Suprapubic skin (tissue), 4 donors: ENCODE measurements at regions not wholly inside any gene's neighbourhood (a gene's known extent, or its start where the extent isn't known, plus 50 kb on each side); places are given as distances from the start of the nearest gene placed in this dataset.

ENCODE experiments used
- DNase-seq, 2 donors: peaks; one replicate each; pipeline ENCODE4 v3.0.0-alpha.2; 2019; ENCODE audit warnings: low spot score in 2 of 2
- H3K27ac ChIP-seq: fragments of 200-600 bp; sonication (generic); one replicate; pipeline ENCODE4 v1.5.1; 2019
- H3K27me3 ChIP-seq: fragments of 200-600 bp; sonication (generic); one replicate; pipeline ENCODE4 v1.5.1; 2019
- H3K36me3 ChIP-seq: fragments of 200-600 bp; sonication (generic); one replicate; pipeline ENCODE4 v1.5.1; 2019
- H3K4me1 ChIP-seq: fragments of 200-600 bp; sonication (generic); one replicate; pipeline ENCODE4 v1.5.1; 2019
- H3K4me3 ChIP-seq: fragments of 200-600 bp; sonication (generic); one replicate; pipeline ENCODE4 v1.5.1; 2019; ENCODE audit warnings: mild to moderate bottlenecking
- H3K9me3 ChIP-seq: fragments of 200-600 bp; sonication (generic); one replicate; pipeline ENCODE4 v1.5.1; 2019
- EP300 ChIP-seq: sonication (generic); formaldehyde crosslinking; IDR thresholded peaks from one replicate; pipeline ENCODE4 v1.6.1; 2017; ENCODE audit warnings: antibody characterized with exemption
- POLR2A ChIP-seq, 2 donors: fragments of 450-650 bp; IDR thresholded peaks; one replicate each; pipeline ENCODE4 v1.6.1; 2017; ENCODE audit warnings: antibody characterized with exemption in 2 of 2, mild to moderate bottlenecking in 2 of 2, moderate library complexity in 2 of 2
- POLR2AphosphoS5 ChIP-seq, 3 donors: sonication (generic); formaldehyde crosslinking; IDR thresholded peaks; one replicate each; pipeline ENCODE4 v1.6.1; 2017; ENCODE audit warnings: antibody characterized with exemption in 3 of 3
- WGBS: methylation state at CpG from one replicate; pipeline ENCODE4 v1.1.5; 2018; 5-methylcytosine and 5-hydroxymethylcytosine counted together
- TF ChIP-seq, protein P1 (sequence below), 2 donors: fragments of 200-600 bp in 1 of 2; fragments of 450-650 bp in 1 of 2; sonication (generic) in 1 of 2; IDR thresholded peaks; one replicate each; pipeline ENCODE4 v1.5.1; 2016 to 2019; ENCODE audit warnings: antibody characterized with exemption in 2 of 2, mild to moderate bottlenecking in 1 of 2, moderate library complexity in 1 of 2

DNA sequence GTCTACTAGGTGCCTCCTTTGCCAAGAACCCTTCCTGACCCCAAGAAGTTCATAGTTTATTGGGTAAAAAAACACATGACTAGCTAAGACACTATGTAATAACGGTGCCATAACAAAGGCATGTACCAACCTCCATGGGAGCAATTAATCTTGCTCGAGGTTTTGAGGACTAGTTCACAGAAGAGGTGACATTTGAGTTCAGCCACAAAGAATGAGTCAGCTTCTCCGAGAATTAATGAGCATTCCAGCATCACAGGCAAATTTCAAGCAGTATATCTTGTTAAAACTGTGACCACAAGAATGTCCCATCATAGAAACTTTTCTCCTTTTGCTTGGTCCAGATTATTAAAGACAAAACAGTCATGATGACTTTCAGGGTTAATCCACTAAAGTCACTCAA, 113.0 kb upstream of the RAP1B start:
- Histone ChIP-seq H3K9me3 (no peaks in the 10 kb centered on the region), H3K27ac (no peak overlapping the region), H3K27me3 (no peaks in the 10 kb centered on the region), H3K4me1 (no peaks in the 10 kb centered on the region), H3K36me3 (no peaks in the 10 kb centered on the region), H3K4me3 (no peak overlapping the region)
- DNase-seq, result no peak
- TF ChIP-seq POLR2A (IDR thresholded peaks at IDR 0.05) (no peak), EP300 (no peak), POLR2AphosphoS5 (IDR thresholded peaks at IDR 0.05) (no peak)
- TF ChIP-seq, protein P1, sequence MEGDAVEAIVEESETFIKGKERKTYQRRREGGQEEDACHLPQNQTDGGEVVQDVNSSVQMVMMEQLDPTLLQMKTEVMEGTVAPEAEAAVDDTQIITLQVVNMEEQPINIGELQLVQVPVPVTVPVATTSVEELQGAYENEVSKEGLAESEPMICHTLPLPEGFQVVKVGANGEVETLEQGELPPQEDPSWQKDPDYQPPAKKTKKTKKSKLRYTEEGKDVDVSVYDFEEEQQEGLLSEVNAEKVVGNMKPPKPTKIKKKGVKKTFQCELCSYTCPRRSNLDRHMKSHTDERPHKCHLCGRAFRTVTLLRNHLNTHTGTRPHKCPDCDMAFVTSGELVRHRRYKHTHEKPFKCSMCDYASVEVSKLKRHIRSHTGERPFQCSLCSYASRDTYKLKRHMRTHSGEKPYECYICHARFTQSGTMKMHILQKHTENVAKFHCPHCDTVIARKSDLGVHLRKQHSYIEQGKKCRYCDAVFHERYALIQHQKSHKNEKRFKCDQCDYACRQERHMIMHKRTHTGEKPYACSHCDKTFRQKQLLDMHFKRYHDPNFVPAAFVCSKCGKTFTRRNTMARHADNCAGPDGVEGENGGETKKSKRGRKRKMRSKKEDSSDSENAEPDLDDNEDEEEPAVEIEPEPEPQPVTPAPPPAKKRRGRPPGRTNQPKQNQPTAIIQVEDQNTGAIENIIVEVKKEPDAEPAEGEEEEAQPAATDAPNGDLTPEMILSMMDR (IDR thresholded peaks at IDR 0.05), result no peak
- WGBS, result 15% methylated on average over 3 of the region's 3 CpGs

DNA sequence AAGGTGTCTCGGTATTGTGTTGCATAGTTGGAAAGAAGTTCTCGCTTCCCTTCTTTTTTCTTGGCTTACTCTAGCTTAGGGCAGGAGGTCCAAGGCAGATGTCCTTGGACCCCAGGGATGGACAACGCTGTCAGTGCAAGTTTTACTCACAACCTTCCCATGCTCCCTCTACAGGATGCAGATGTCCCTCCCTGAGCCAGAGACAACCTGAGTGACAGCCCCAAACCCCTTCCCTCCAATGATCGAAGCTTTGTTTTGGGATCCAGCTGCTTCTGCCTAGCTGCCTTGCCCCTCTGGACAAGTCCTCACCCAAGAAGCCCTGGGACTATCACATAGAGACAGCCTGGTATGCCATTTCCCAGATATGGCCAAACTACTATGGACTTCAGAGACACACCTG, 112.0 kb upstream of the RAP1B start:
- H3K4me1 ChIP-seq, result no peaks in the 10 kb centered on the region
- no peak overlapping the region for H3K4me3 ChIP-seq
- no peaks in the 10 kb centered on the region for H3K36me3 ChIP-seq
- TF ChIP-seq POLR2AphosphoS5 (IDR thresholded peaks at IDR 0.05) (no peak), EP300 (no peak), POLR2A (IDR thresholded peaks at IDR 0.05) (no peak)
- TF ChIP-seq, protein P1 (IDR thresholded peaks at IDR 0.05), result no peak
- no peaks in the 10 kb centered on the region for H3K9me3 ChIP-seq
- no peak for DNase-seq
- no peak overlapping the region for H3K27ac ChIP-seq
- no peaks in the 10 kb centered on the region for H3K27me3 ChIP-seq
- WGBS, result 100% methylated on average over 4 of the region's 4 CpGs

DNA sequence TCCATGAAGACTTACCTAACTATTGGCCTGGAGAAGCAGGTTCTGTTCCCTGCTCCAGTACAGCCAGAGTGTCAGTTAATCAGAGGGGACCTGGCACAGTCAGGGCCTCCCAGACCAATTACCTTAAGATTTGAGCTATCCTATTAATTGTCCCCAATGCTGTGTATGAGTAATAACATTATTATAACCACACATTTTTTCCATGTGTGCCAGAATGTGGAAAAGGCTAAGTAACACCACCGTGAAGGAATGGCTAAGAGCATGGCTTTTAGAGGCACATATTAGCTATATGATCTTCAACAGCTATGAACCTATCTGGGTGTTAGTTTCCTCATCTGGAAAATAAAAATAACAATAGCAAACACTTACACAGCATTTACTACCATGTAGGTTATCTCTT, 111.1 kb upstream of the RAP1B start:
- Histone ChIP-seq H3K9me3 (no peaks in the 10 kb centered on the region), H3K4me3 (no peak overlapping the region), H3K36me3 (no peaks in the 10 kb centered on the region), H3K27ac (no peak overlapping the region), H3K27me3 (no peaks in the 10 kb centered on the region), H3K4me1 (no peaks in the 10 kb centered on the region)
- TF ChIP-seq EP300 (no peak), POLR2A (IDR thresholded peaks at IDR 0.05) (no peak), POLR2AphosphoS5 (IDR thresholded peaks at IDR 0.05) (no peak)
- TF ChIP-seq, protein P1 (IDR thresholded peaks at IDR 0.05), result no peak
- DNase-seq, result no peak
- WGBS, result 81% methylated on average over 1 of the region's 1 CpG

DNA sequence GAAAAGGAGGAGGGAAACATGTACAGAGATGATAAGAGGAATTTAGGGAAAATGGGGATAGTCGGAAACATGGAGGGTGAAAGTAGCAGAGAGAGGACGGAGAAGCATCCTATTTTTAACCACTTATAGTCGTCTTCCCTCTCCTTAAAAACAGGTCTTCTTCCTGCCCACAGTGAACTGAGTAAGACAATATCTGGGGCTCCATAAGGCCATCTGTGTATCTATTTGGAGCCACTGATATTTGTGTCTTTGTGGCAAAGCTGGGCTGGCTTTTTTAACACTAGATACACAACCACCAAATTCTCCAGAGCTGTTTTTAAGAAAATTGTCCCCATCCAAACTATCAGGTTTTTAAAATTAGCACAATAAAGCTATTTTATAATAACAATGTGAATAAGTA, 109.5 kb upstream of the RAP1B start:
- Histone ChIP-seq H3K4me3 (no peak overlapping the region), H3K27ac (no peak overlapping the region), H3K9me3 (no peaks in the 10 kb centered on the region), H3K27me3 (no peaks in the 10 kb centered on the region), H3K4me1 (no peaks in the 10 kb centered on the region), H3K36me3 (no peaks in the 10 kb centered on the region)
- no peak for DNase-seq
- 62% methylated on average over 3 of the region's 3 CpGs for WGBS
- TF ChIP-seq EP300 (no peak), POLR2AphosphoS5 (IDR thresholded peaks at IDR 0.05) (no peak), POLR2A (IDR thresholded peaks at IDR 0.05) (no peak)
- TF ChIP-seq, protein P1 (IDR thresholded peaks at IDR 0.05), result no peak

DNA sequence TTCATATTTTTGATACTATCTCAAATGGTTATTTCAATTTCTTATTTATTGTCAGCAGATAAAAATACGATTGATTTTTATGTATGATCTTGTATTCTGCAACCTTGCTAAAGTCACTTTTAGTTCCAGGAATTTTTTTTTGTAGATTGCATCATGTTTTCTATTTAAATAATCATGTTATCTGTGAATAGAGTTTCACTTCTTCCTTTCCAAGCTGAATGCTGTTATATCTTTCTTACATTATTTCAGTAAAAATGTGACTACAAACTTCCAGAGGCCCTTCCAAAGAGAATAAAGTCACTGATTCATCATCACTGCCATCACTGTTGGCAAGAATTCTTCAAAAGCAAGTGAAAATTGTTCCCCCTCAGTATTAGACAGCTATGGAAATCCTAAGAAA, 104.7 kb upstream of the RAP1B start:
- WGBS, result 66% methylated on average over 1 of the region's 1 CpG
- no peak for DNase-seq
- Histone ChIP-seq H3K4me1 (no peaks in the 10 kb centered on the region), H3K27ac (no peak overlapping the region), H3K36me3 (no peaks in the 10 kb centered on the region), H3K4me3 (no peak overlapping the region), H3K9me3 (no peaks in the 10 kb centered on the region), H3K27me3 (no peaks in the 10 kb centered on the region)
- TF ChIP-seq EP300 (no peak), POLR2AphosphoS5 (IDR thresholded peaks at IDR 0.05) (no peak)

DNA sequence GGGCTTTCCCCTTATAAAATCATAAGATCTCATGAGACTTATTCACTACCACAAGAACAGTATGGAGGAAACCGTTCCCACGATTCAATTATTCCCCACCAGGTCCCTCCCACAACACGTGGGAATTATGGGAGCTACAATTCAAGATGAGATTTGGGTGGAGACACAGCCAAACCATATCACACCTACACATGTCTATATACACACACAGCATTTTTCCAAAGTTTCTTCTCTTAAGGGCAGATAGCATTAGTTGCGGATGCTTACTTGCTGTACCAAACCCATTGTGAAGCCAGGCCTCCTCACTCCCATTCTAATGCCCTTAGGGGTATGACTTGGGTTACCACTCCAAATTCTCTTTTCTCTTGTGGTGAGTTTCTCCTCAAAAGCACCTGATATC, 104.1 kb upstream of the RAP1B start:
- H3K36me3 ChIP-seq, result no peaks in the 10 kb centered on the region
- WGBS, result 87% methylated on average over 4 of the region's 4 CpGs
- no peaks in the 10 kb centered on the region for H3K27me3 ChIP-seq
- H3K9me3 ChIP-seq, result no peaks in the 10 kb centered on the region
- H3K4me1 ChIP-seq, result no peaks in the 10 kb centered on the region
- no peak for TF ChIP-seq POLR2A (IDR thresholded peaks at IDR 0.05)
- no peak for TF ChIP-seq EP300
- TF ChIP-seq, protein P1 (IDR thresholded peaks at IDR 0.05), result no peak
- no peak for TF ChIP-seq POLR2AphosphoS5 (IDR thresholded peaks at IDR 0.05)
- DNase-seq, result no peak
- H3K4me3 ChIP-seq, result no peak overlapping the region
- no peak overlapping the region for H3K27ac ChIP-seq
